WTC11 (cell line): ENCODE measurements at regions not wholly inside any gene's neighbourhood (a gene's known extent, or its start where the extent isn't known, plus 50 kb on each side); places are given as distances from the start of the nearest gene placed in this dataset.

Source experiments
- AR ChIP-seq: fragments of 250-450 bp; sonication (Bioruptor Pico); IDR thresholded peaks from 2 replicates; pipeline ENCODE4 v1.9.0; 2021; ENCODE audit warnings: mild to moderate bottlenecking
- CREB1 ChIP-seq: sonication (generic); formaldehyde crosslinking; IDR thresholded peaks from 2 replicates; pipeline ENCODE4 v1.8.0; 2023; ENCODE audit warnings: mild to moderate bottlenecking, missing genetic modification reagents
- CTCF ChIP-seq: fragments of 200-600 bp; IDR thresholded peaks from 2 replicates; pipeline ENCODE4 v1.8.0; 2022; ENCODE audit warnings: antibody characterized with exemption
- E2F5 ChIP-seq: sonication (generic); formaldehyde crosslinking; IDR thresholded peaks from 2 replicates; pipeline ENCODE4 v1.8.1; 2022; ENCODE audit warnings: mild to moderate bottlenecking, moderate library complexity, missing genetic modification reagents
- GABPB1 ChIP-seq: sonication (generic); formaldehyde crosslinking; IDR thresholded peaks from 2 replicates; pipeline ENCODE4 v1.8.1; 2023; ENCODE audit warnings: mild to moderate bottlenecking, missing genetic modification reagents
- MXD4 ChIP-seq: fragments of 250-450 bp; sonication (Bioruptor Pico); IDR thresholded peaks from 2 replicates; pipeline ENCODE4 v1.8.0; 2021; ENCODE audit warnings: mild to moderate bottlenecking, moderate library complexity, borderline replicate concordance
- ZNF232 ChIP-seq: sonication (generic); formaldehyde crosslinking; IDR thresholded peaks from 2 replicates; pipeline ENCODE4 v1.8.0; 2022; ENCODE audit warnings: mild to moderate bottlenecking, missing genetic modification reagents
- ZNF317 ChIP-seq: sonication (generic); formaldehyde crosslinking; IDR thresholded peaks from 2 replicates; pipeline ENCODE4 v1.8.1; 2023; ENCODE audit warnings: low read depth, mild to moderate bottlenecking, moderate library complexity, missing genetic modification reagents, borderline replicate concordance
- ZNF671 ChIP-seq: fragments of 250-450 bp; sonication (Bioruptor Pico); IDR thresholded peaks from 2 replicates; pipeline ENCODE4 v1.8.0; 2021; ENCODE audit warnings: mild to moderate bottlenecking
- TF ChIP-seq, protein P1 (sequence below): sonication (generic); formaldehyde crosslinking; IDR thresholded peaks from 2 replicates; pipeline ENCODE4 v1.8.0; 2022; ENCODE audit warnings: mild to moderate bottlenecking, missing genetic modification reagents
- TF ChIP-seq, protein P2 (sequence below): sonication (generic); formaldehyde crosslinking; IDR thresholded peaks from 2 replicates; pipeline ENCODE4 v1.8.0; 2022; ENCODE audit warnings: mild to moderate bottlenecking, missing genetic modification reagents
- TF ChIP-seq, protein P3 (sequence below): sonication (generic); formaldehyde crosslinking; IDR thresholded peaks from 2 replicates; pipeline ENCODE4 v1.8.1; 2023; ENCODE audit warnings: mild to moderate bottlenecking, missing genetic modification reagents, moderate library complexity
- TF ChIP-seq, protein P4 (sequence below): sonication (generic); formaldehyde crosslinking; IDR thresholded peaks from 2 replicates; pipeline ENCODE4 v1.8.1; 2023; ENCODE audit warnings: mild to moderate bottlenecking, missing genetic modification reagents

GRCh38 chr4:189769131-189769530 is 171.5 kb upstream of the FRG1 start:
- TF ChIP-seq ZNF317 (CRISPR knock-in tag) (no peak), ZNF671 (CRISPR knock-in tag) (no peak), CTCF (no peak), CREB1 (no peak), AR (CRISPR knock-in tag) (no peak), E2F5 (CRISPR knock-in tag) (no peak), ZNF232 (CRISPR knock-in tag) (no peak), GABPB1 (CRISPR knock-in tag) (no peak), MXD4 (CRISPR knock-in tag) (no peak)
- TF ChIP-seq, protein P1, sequence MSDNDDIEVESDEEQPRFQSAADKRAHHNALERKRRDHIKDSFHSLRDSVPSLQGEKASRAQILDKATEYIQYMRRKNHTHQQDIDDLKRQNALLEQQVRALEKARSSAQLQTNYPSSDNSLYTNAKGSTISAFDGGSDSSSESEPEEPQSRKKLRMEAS (CRISPR knock-in tag) = no peak
- TF ChIP-seq, protein P2, sequence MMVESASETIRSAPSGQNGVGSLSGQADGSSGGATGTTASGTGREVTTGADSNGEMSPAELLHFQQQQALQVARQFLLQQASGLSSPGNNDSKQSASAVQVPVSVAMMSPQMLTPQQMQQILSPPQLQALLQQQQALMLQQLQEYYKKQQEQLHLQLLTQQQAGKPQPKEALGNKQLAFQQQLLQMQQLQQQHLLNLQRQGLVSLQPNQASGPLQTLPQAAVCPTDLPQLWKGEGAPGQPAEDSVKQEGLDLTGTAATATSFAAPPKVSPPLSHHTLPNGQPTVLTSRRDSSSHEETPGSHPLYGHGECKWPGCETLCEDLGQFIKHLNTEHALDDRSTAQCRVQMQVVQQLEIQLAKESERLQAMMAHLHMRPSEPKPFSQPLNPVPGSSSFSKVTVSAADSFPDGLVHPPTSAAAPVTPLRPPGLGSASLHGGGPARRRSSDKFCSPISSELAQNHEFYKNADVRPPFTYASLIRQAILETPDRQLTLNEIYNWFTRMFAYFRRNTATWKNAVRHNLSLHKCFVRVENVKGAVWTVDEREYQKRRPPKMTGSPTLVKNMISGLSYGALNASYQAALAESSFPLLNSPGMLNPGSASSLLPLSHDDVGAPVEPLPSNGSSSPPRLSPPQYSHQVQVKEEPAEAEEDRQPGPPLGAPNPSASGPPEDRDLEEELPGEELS (CRISPR knock-in tag) = no peak
- TF ChIP-seq, protein P3, sequence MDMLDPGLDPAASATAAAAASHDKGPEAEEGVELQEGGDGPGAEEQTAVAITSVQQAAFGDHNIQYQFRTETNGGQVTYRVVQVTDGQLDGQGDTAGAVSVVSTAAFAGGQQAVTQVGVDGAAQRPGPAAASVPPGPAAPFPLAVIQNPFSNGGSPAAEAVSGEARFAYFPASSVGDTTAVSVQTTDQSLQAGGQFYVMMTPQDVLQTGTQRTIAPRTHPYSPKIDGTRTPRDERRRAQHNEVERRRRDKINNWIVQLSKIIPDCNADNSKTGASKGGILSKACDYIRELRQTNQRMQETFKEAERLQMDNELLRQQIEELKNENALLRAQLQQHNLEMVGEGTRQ (CRISPR knock-in tag) = no peak
- TF ChIP-seq, protein P4, sequence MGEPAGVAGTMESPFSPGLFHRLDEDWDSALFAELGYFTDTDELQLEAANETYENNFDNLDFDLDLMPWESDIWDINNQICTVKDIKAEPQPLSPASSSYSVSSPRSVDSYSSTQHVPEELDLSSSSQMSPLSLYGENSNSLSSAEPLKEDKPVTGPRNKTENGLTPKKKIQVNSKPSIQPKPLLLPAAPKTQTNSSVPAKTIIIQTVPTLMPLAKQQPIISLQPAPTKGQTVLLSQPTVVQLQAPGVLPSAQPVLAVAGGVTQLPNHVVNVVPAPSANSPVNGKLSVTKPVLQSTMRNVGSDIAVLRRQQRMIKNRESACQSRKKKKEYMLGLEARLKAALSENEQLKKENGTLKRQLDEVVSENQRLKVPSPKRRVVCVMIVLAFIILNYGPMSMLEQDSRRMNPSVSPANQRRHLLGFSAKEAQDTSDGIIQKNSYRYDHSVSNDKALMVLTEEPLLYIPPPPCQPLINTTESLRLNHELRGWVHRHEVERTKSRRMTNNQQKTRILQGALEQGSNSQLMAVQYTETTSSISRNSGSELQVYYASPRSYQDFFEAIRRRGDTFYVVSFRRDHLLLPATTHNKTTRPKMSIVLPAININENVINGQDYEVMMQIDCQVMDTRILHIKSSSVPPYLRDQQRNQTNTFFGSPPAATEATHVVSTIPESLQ (CRISPR knock-in tag) = no peak
